ENCODE measurements at regions not wholly inside any gene's neighbourhood (a gene's known extent, or its start where the extent isn't known, plus 50 kb on each side); places are given as distances from the start of the nearest gene placed in this dataset.

DNA sequence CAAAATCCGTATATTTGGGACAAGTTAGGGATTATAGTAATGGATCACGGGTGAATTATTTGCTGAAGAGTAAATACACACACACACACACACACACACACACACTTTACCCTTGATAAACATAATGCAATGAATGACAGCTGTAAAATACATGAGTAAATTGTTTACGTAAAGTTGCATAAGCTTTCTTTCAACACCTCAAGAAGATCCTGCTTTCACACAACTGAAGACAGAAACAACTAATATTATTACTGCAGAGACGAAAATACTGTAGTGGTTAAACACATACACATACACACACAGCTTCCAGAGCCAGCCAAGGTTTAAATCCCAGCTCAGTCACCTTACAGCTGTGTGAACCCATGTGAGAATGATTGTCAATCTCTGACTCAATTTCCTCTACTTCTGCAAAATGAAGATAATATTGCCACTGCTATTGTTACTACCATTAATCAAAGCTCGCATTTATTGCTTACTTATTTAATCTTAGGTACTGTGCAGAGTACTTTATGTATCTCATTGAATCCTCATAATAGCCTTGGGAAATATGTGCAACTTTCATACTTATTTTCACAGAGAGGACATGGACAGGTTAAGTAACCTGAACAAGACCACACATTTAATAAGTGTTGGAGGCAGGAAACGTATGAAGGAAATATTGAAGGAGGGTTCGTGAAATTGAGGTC, 50.6 kb upstream of the DOK6 start:
- DNase-seq: no peak

All from NCI-H1105 treated with DMSO at 0.1 percent for 48 hours (cell line).